AG04450 (cell line): ENCODE measurements at regions not wholly inside any gene's neighbourhood (a gene's known extent, or its start where the extent isn't known, plus 50 kb on each side); places are given as distances from the start of the nearest gene placed in this dataset.

Source experiments
- CTCF ChIA-PET: fragments of 300-600, 350-600 bp; formaldehyde crosslinking; extraction: SDS; loops from one replicate; lab custom pipeline; 2022; ENCODE audit warnings: antibody characterized with exemption, inconsistent platforms; lab: Charles Lee
- POLR2A ChIA-PET: fragments of 350-600 bp; formaldehyde crosslinking; extraction: SDS; loops from one replicate; lab custom pipeline; 2021; ENCODE audit warnings: antibody characterized with exemption, inconsistent platforms; lab: Yijun Ruan, JAX
- DNase-seq: peaks from one replicate; pipeline ENCODE4 v3.0.0-alpha.2; 2011; ENCODE audit warnings: low read depth, low spot score
- H3K27ac ChIP-seq: one replicate; pipeline ENCODE4 v1.5.1; 2012; ENCODE audit warnings: low read depth, low read length, control low read depth
- H3K27me3 ChIP-seq: one replicate; pipeline ENCODE4 v1.6.0; 2012; ENCODE audit warnings: low read length; ENCODE audit not compliant: control insufficient read depth, insufficient read depth
- H3K4me3 ChIP-seq: 2 replicates; pipeline ENCODE4 v1.5.1; 2011; ENCODE audit warnings: mild to moderate bottlenecking, low read depth, low read length, control low read depth
- H3K9me3 ChIP-seq: 2 replicates; pipeline ENCODE4 v1.5.1; 2012; ENCODE audit warnings: low read length; ENCODE audit not compliant: control insufficient read depth, insufficient read depth
- CTCF ChIP-seq: IDR thresholded peaks from 2 replicates; pipeline ENCODE4 v1.5.1; 2011; ENCODE audit warnings: low read depth, low read length, control low read depth, inconsistent platforms

- H3K9me3 ChIP-seq: no peaks in the 10 kb centered on the region
- no peak for TF ChIP-seq CTCF
- POLR2A ChIA-PET: no interaction called here
- H3K27me3 ChIP-seq: no peaks in the 10 kb centered on the region
- no peak overlapping the region for H3K27ac ChIP-seq
- CTCF ChIA-PET: no interaction called here
- no peak overlapping the region for H3K4me3 ChIP-seq
- DNase-seq: no peak
These were observed 202.8 kb upstream of the SOX5 start for GRCh38 chr12:24152270-24152669.

- ChIA-PET POLR2A (no interaction called here), CTCF (no interaction called here)
- H3K27ac ChIP-seq: no peak overlapping the region
- no peak for TF ChIP-seq CTCF
- no peaks in the 10 kb centered on the region; the same call in 1 of the 2 replicates for H3K9me3 ChIP-seq
- DNase-seq: no peak
- no peak overlapping the region for H3K4me3 ChIP-seq
- no peaks in the 10 kb centered on the region for H3K27me3 ChIP-seq
These were observed 194.5 kb upstream of the SOX5 start for GRCh38 chr12:24143928-24144327.

GRCh38 chr12:24139035-24139434 is 189.6 kb upstream of the SOX5 start:
- no peak overlapping the region for H3K4me3 ChIP-seq
- H3K9me3 ChIP-seq: no peaks in the 10 kb centered on the region
- no peak for DNase-seq
- ChIA-PET POLR2A (no interaction called here), CTCF (no interaction called here)
- H3K27ac ChIP-seq: no peak overlapping the region
- no peak for TF ChIP-seq CTCF
- no peaks in the 10 kb centered on the region for H3K27me3 ChIP-seq

- H3K27me3 ChIP-seq: no peaks in the 10 kb centered on the region
- no peak overlapping the region for H3K4me3 ChIP-seq
- ChIA-PET CTCF (no interaction called here), POLR2A (no interaction called here)
- no peak overlapping the region for H3K27ac ChIP-seq
- no peaks in the 10 kb centered on the region for H3K9me3 ChIP-seq
- TF ChIP-seq CTCF: no peak
- no peak for DNase-seq
These were observed 188.6 kb upstream of the SOX5 start for GRCh38 chr12:24138041-24138440.

GRCh38 chr12:24135158-24135850 is 185.8 kb upstream of the SOX5 start:
- CTCF ChIA-PET: no interaction called here
- Histone ChIP-seq H3K9me3 (no peaks in the 10 kb centered on the region), H3K4me3 (no peak overlapping the region), H3K27ac (no peak overlapping the region), H3K27me3 (no peaks in the 10 kb centered on the region)
- TF ChIP-seq CTCF: no peak
- POLR2A ChIA-PET: no interaction called here
- DNase-seq: no peak
